Heart right ventricle (tissue), 16 donors: ENCODE measurements at regions not wholly inside any gene's neighbourhood (a gene's known extent, or its start where the extent isn't known, plus 50 kb on each side); places are given as distances from the start of the nearest gene placed in this dataset.

ENCODE experiments used
- ATAC-seq, 8 donors: fragments of 200-7000 bp; cut with Tn5 transposase; one replicate each; pipeline ENCODE4 v1.9.1; 2020; ENCODE audit warnings: mild to moderate bottlenecking in 8 of 8, moderate library complexity in 8 of 8, moderate number of reproducible peaks in 1 of 8
- DNase-seq, 2 donors: peaks; one replicate each; pipeline ENCODE4 v3.0.0-alpha.2; 2020
- H3K27ac ChIP-seq, 10 donors: fragments of 200-600 bp; sonication (generic) in 2 of 10; one replicate each; pipeline versions ENCODE4 v1.5.0 to v1.8.0; 2020 to 2022; ENCODE audit warnings: mild to moderate bottlenecking in 3 of 10
- H3K27me3 ChIP-seq, 7 donors: fragments of 200-600 bp; one replicate each; pipeline ENCODE4 v1.8.0; 2021 to 2022; ENCODE audit warnings: mild to moderate bottlenecking in 2 of 7
- H3K36me3 ChIP-seq, 9 donors: fragments of 200-600 bp; sonication (generic) in 1 of 9; one replicate each; pipeline versions ENCODE4 v1.5.0 to v1.8.0; 2020 to 2022; ENCODE audit warnings: mild to moderate bottlenecking in 2 of 9
- H3K4me1 ChIP-seq, 9 donors: fragments of 200-600 bp; sonication (generic) in 1 of 9; one replicate each; pipeline versions ENCODE4 v1.5.0 to v1.8.0; 2020 to 2022; ENCODE audit warnings: mild to moderate bottlenecking in 4 of 9
- H3K4me3 ChIP-seq, 10 donors: fragments of 200-600 bp; sonication (generic) in 2 of 10; one replicate each; pipeline versions ENCODE4 v1.5.0 to v1.8.0; 2020 to 2022; ENCODE audit warnings: mild to moderate bottlenecking in 7 of 10, moderate library complexity in 2 of 10
- H3K9me3 ChIP-seq, 11 donors: fragments of 200-600 bp in 10 of 11; sonication (generic) in 2 of 11; one replicate each; pipeline versions ENCODE4 v1.5.0 to v1.8.0; 2013 to 2022; ENCODE audit warnings: mild to moderate bottlenecking in 2 of 11, control low read depth in 1 of 11, moderate library complexity in 1 of 11
- CTCF ChIP-seq, 9 donors: fragments of 200-600 bp; sonication (generic) in 2 of 9; IDR thresholded peaks; one replicate each; pipeline versions ENCODE4 v1.5.0 to v1.8.0; 2021 to 2022; ENCODE audit warnings: antibody characterized with exemption in 9 of 9, mild to moderate bottlenecking in 5 of 9, moderate library complexity in 1 of 9
- WGBS, 2 donors: extraction: QIAGEN DNeasy Blood & Tissue Kit; methylation state at CpG; one replicate each; pipeline ENCODE4 v1.1.7; 2013; ENCODE audit warnings: inconsistent platforms in 1 of 2; 5-methylcytosine and 5-hydroxymethylcytosine counted together
- intact Hi-C, 10 donors: fragments of 100-400 bp; cut with DNase I; formaldehyde crosslinking; loops; one replicate each; pipeline versions ENCODE4 v1.11.1 to v1.14.2; 2022
- donor health status: Arrhythmogenic right ventricular cardiomyopathy.
- donor health status: ischemic (EF 13 %, LVEDD 7.1; RV severe dilation, severe dysfunction).
- donor health status: healthy with polysubstance abuse.
- donor health status: DM: no; HTN: yes; CAD: no.
- donor health status: DM: no; HTN: no; CAD: no.
- donor health status: ischemic (EF 25% LVEDD 6.9; RV normal size, moderate dysfunction).
- donor health status: ischemic (EF 25% LVEDD 5.7; RV mildly dilated, moderate dysfunction).
- donor health status: healthy.
- donor health status: DM: yes; HTN: yes; CAD: no.
- donor health status: Ischemic cardiomyopathy.
- donor health status: ischemic (EF 35%, LVEDD 5.7; RV mildly dilated, moderate dysfunction).
- donor health status: nonischemic (EF 11% LVEDD 7.7; RV severe dilation, severe dysfunction).
- donor health status: DM: yes; HTN: yes; CAD: no.
- donor health status: PGD.
- donor health status: ischemic (EF 29% LVEDD 5.4; RV normal size, mild dysfunction).
- donor health status: nonischemic (EF 23%, LVEDD 6.1; RV moderate dilation, normal function).

- no peak for ATAC-seq
- H3K27ac ChIP-seq: no peak overlapping the region
- H3K4me3 ChIP-seq: no peak overlapping the region
- H3K4me1 ChIP-seq: no peaks in the 10 kb centered on the region
- H3K36me3 ChIP-seq: no peaks in the 10 kb centered on the region
- H3K9me3 ChIP-seq: peaks cover 0 to 5% (median 0%) of the 10 kb centered on the region in 11 donors
- no peak for TF ChIP-seq CTCF (IDR thresholded peaks at IDR 0.05)
- WGBS, 2 donors: 90 to 91% methylated on average over 9 of the region's 9 CpGs
- DNase-seq: no peak
- intact Hi-C loops: no loop called here
- H3K27me3 ChIP-seq: peaks cover 0 to 32% (median 26%) of the 10 kb centered on the region in 7 donors
Observed at GRCh38 chr6:1253816-1254215, 58.1 kb upstream of the FOXQ1 start.

- WGBS, 2 donors: 77 to 78% methylated on average over 13 of the region's 13 CpGs
- Histone ChIP-seq H3K9me3 (peaks cover 0 to 5% (median 0%) of the 10 kb centered on the region in 11 donors), H3K4me3 (no peak overlapping the region), H3K4me1 (no peaks in the 10 kb centered on the region), H3K27me3 (peaks cover 0 to 35% (median 23%) of the 10 kb centered on the region in 7 donors), H3K36me3 (no peaks in the 10 kb centered on the region), H3K27ac (no peak overlapping the region)
- no peak for TF ChIP-seq CTCF (IDR thresholded peaks at IDR 0.05)
- ATAC-seq (no peak), DNase-seq (no peak)
- intact Hi-C loops: no loop called here
Observed at GRCh38 chr6:1251198-1252155, 60.4 kb upstream of the FOXQ1 start.

GRCh38 chr6:1250489-1251197 is 61.3 kb upstream of the FOXQ1 start:
- Histone ChIP-seq H3K9me3 (peaks cover 0 to 5% (median 0%) of the 10 kb centered on the region in 11 donors), H3K4me1 (no peaks in the 10 kb centered on the region), H3K36me3 (no peaks in the 10 kb centered on the region), H3K27ac (no peak overlapping the region), H3K27me3 (peaks cover 0 to 30% (median 18%) of the 10 kb centered on the region in 7 donors), H3K4me3 (no peak overlapping the region)
- TF ChIP-seq CTCF (IDR thresholded peaks at IDR 0.05): no peak
- intact Hi-C loops: no loop called here
- DNase-seq (no peak), ATAC-seq (no peak)
- WGBS, 2 donors: 80 to 83% methylated on average over 12 of the region's 12 CpGs

- DNase-seq (no peak), ATAC-seq (no peak)
- Histone ChIP-seq H3K27me3 (peaks cover 0 to 26% (median 13%) of the 10 kb centered on the region in 7 donors), H3K9me3 (peaks cover 0 to 5% (median 0%) of the 10 kb centered on the region in 11 donors), H3K4me3 (no peak overlapping the region), H3K4me1 (no peaks in the 10 kb centered on the region), H3K27ac (no peak overlapping the region), H3K36me3 (no peaks in the 10 kb centered on the region)
- 85 to 87% methylated on average over 3 of the region's 3 CpGs for whole genome bisulfite sequencing, 2 donors
- intact Hi-C loops: loop anchor here in 1 of 10 donors (2.0 kb wide), 1 partner anchor 41 kb away; no protein-coding TSS in a partner anchor
- TF ChIP-seq CTCF (IDR thresholded peaks at IDR 0.05): no peak
Observed at GRCh38 chr6:1247894-1248293, 64.0 kb upstream of the FOXQ1 start.
